ENCODE measurements at regions not wholly inside any gene's neighbourhood (a gene's known extent, or its start where the extent isn't known, plus 50 kb on each side); places are given as distances from the start of the nearest gene placed in this dataset.

DNA sequence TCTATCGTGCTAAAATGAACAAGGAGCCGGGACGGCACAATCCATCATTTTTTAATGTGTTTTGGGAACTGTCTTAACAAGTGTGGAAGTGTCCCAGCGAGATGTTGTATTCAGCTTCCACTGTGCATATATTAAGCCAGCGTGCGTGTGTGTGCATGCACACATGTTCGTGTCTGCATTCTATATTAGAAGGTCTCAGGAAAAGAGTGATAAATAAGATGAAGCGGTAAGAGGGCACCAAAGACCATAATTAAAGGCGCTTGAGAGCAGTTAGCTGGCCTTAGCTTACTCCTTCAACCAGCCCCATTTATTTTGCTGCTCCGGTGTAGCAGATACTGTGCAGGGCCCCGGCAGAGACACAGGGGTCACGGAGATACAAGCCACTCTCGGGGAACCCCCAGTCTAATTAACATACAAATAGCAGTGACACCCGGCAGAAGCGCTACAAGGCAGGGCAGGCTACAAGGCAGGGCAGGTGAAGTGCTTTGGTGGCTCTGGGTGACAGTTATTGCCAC is 206.5 kb upstream of the RREB1 start:
- Histone ChIP-seq H3K4me3 (no peak overlapping the region), H3K9me3 (ENCODE audit: control insufficient read depth in 4 of 4, insufficient read depth in 3 of 4, low read length in 3 of 4) (peaks cover 0 to 3% (median 0%) of the 10 kb centered on the region in 4 donors), H3K9ac (ENCODE audit: insufficient read depth in 1 of 2, low read length in 2 of 2) (no peak overlapping the region), H3K27ac (ENCODE audit: low read depth in 1 of 2, low read length in 1 of 2) (no peak overlapping the region), H3K36me3 (ENCODE audit: control insufficient read depth in 4 of 4, insufficient read depth in 4 of 4, low read length in 4 of 4) (no peaks in the 10 kb centered on the region), H3K4me1 (ENCODE audit: control insufficient read depth in 5 of 5, insufficient read depth in 5 of 5, low read length in 5 of 5) (peaks cover 0 to 11% (median 1%) of the 10 kb centered on the region in 5 donors), H3K27me3 (ENCODE audit: control insufficient read depth in 3 of 3, insufficient read depth in 3 of 3, low read length in 2 of 3) (no peaks in the 10 kb centered on the region)
- ATAC-seq (ENCODE audit: insufficient read depth, low FRiP score): no peak
- WGBS, 2 donors: 76 to 78% methylated on average over 15 of the region's 15 CpGs
- TF ChIP-seq, protein P1, sequence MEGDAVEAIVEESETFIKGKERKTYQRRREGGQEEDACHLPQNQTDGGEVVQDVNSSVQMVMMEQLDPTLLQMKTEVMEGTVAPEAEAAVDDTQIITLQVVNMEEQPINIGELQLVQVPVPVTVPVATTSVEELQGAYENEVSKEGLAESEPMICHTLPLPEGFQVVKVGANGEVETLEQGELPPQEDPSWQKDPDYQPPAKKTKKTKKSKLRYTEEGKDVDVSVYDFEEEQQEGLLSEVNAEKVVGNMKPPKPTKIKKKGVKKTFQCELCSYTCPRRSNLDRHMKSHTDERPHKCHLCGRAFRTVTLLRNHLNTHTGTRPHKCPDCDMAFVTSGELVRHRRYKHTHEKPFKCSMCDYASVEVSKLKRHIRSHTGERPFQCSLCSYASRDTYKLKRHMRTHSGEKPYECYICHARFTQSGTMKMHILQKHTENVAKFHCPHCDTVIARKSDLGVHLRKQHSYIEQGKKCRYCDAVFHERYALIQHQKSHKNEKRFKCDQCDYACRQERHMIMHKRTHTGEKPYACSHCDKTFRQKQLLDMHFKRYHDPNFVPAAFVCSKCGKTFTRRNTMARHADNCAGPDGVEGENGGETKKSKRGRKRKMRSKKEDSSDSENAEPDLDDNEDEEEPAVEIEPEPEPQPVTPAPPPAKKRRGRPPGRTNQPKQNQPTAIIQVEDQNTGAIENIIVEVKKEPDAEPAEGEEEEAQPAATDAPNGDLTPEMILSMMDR (IDR thresholded peaks at IDR 0.05; ENCODE audit: control extremely low read depth, extremely low read depth): no peak
- no peak for DNase-seq

DNA sequence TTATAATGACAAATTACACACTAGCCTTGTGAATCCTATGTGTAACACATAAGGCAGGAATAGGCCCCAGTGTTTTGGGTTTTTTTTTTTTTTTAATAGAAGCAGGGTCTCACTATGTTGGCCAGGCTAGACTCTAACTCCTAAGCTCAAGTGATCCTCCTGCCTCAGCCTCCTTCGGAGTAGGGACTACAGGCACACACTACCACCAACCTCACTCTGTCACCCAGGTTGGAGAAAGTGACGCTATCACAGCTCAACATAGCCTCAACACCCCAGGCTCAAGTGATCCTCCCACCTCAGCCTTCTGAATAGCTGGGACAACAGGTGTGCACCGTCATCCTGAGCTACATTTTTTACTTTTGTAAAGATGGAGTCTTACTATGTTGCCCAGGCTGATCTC is 205.8 kb upstream of the RREB1 start:
- TF ChIP-seq, protein P1 (IDR thresholded peaks at IDR 0.05; ENCODE audit: control extremely low read depth, extremely low read depth): no peak
- WGBS, 2 donors: 96 to 99% methylated on average over 3 of the region's 3 CpGs

DNA sequence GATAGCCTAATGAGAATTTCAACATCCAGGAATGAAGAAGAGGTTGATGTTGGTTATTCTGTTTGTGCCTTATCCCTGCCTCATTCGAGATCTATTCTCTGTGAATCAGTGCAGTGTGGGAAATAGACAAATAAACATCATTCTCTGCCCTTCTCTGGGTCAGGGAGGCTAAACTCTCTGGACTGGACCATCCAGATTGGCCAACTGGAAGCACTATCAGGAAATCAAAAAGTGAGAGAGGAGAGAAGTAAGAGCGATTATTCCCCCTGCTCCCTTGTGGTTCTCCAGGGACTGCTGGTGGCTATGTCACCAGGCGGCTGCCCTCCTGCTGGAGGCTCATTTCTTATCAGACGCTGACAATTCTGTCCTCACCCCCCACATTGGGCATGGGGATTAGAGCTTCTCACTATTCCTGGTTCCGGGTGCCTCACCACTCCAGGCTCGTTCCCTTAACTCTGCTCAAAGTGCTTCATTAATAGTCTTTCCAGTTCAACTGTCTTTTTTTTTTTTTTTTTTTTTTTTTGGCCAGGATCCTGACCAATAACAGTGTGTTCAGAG is 201.7 kb upstream of the RREB1 start:
- Histone ChIP-seq H3K4me1 (ENCODE audit: control insufficient read depth in 5 of 5, insufficient read depth in 5 of 5, low read length in 5 of 5) (peaks cover 0 to 12% (median 1%) of the 10 kb centered on the region in 5 donors), H3K9ac (ENCODE audit: insufficient read depth in 1 of 2, low read length in 2 of 2) (no peak overlapping the region), H3K27ac (ENCODE audit: low read depth in 1 of 2, low read length in 1 of 2) (no peak overlapping the region), H3K9me3 (ENCODE audit: control insufficient read depth in 4 of 4, insufficient read depth in 3 of 4, low read length in 3 of 4) (peaks cover 0 to 3% (median 0%) of the 10 kb centered on the region in 4 donors), H3K4me3 (no peak overlapping the region), H3K27me3 (ENCODE audit: control insufficient read depth in 3 of 3, insufficient read depth in 3 of 3, low read length in 2 of 3) (no peaks in the 10 kb centered on the region), H3K36me3 (ENCODE audit: control insufficient read depth in 4 of 4, insufficient read depth in 4 of 4, low read length in 4 of 4) (no peaks in the 10 kb centered on the region)
- TF ChIP-seq, protein P1 (IDR thresholded peaks at IDR 0.05; ENCODE audit: control extremely low read depth, extremely low read depth): no peak
- no peak for DNase-seq
- ATAC-seq (ENCODE audit: insufficient read depth, low FRiP score): no peak
- WGBS, 2 donors: 65 to 85% methylated on average over 6 of the region's 6 CpGs

More for the DNA sequence above, 205.8 kb upstream of the RREB1 start:
- Histone ChIP-seq H3K27ac (ENCODE audit: low read depth in 1 of 2, low read length in 1 of 2) (no peak overlapping the region), H3K27me3 (ENCODE audit: control insufficient read depth in 3 of 3, insufficient read depth in 3 of 3, low read length in 2 of 3) (no peaks in the 10 kb centered on the region), H3K9ac (ENCODE audit: insufficient read depth in 1 of 2, low read length in 2 of 2) (no peak overlapping the region), H3K4me3 (no peak overlapping the region), H3K4me1 (ENCODE audit: control insufficient read depth in 5 of 5, insufficient read depth in 5 of 5, low read length in 5 of 5) (peaks cover 0 to 12% (median 1%) of the 10 kb centered on the region in 5 donors), H3K36me3 (ENCODE audit: control insufficient read depth in 4 of 4, insufficient read depth in 4 of 4, low read length in 4 of 4) (no peaks in the 10 kb centered on the region), H3K9me3 (ENCODE audit: control insufficient read depth in 4 of 4, insufficient read depth in 3 of 4, low read length in 3 of 4) (peaks cover 0 to 3% (median 0%) of the 10 kb centered on the region in 4 donors)
- no peak for DNase-seq
- no peak for ATAC-seq (ENCODE audit: insufficient read depth, low FRiP score)

Data from lung (tissue), 11 donors.